HG03108 (cell line): ENCODE measurements at regions not wholly inside any gene's neighbourhood (a gene's known extent, or its start where the extent isn't known, plus 50 kb on each side); places are given as distances from the start of the nearest gene placed in this dataset.
A peak's percentile ranks its signal among the peaks of the same experiment; 100 is the strongest.
"Not testable (repeated sequence)": the region's sequence is repeated elsewhere in the genome, so short reads cannot be mapped to it uniquely, and the experiment has no call there.

Source experiments
- ATAC-seq: cut with Tn5 transposase; IDR thresholded peaks from one replicate; pipeline ENCODE4 v1.9.1; 2021; ENCODE audit warnings: moderate library complexity; ENCODE audit not compliant: unreplicated experiment

DNA sequence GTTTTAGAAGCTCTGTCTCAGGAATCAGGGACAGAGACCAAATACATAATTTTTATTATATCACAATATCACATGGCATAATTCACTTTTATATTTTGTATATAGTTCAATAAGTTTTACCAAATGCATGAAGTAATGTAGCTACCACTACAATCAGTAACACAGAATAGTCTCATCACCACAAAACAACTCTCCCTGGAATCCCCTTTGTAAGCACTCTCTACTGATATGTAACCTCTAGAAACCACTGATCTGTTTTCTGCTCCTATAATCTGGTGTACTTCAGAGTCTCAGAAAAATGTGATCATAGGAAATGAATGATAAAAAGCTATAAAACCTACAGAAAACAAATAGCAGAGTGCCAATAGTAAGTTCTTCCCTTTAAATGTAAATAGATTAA is 1465.9 kb downstream of the SPATA31A7 start:
- ATAC-seq = not testable (repeated sequence)

DNA sequence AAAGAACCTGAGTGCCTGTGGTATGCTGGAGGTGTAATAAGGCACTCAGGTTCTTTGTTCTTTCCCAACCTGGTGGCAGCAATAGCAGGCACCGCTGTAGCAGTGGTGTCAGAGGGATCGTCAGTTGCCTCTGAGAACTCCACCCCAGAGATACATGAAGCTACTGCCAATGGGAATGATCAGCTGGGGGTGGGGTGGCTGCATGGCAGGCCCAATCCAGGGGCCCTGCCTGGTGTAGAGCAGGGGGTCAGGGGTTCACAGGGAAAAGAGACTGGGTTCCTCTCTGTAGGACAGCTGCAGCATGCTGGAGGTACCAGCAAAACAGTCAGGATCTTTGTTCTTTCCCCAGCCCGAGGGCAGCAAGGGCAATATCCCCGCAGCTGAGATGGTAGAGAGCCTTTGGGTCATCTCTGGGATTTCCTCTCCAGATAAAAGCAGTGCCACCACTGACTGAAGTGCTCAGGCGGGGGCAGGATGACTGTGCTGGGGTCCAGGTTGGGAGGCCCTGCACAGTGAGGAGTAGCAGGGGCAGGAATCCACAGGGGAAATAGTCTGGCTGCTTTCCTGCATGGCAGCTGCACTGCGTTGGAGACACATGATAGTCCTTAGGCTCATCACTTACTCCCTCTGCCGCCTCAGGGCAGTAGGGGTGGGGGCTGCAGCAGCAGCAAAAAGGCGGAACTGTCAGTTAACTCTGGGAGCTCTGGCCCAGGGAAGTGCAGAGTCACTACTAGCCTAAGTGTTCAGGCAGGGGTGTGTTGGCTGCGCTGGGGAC is 1473.1 kb downstream of the SPATA31A7 start:
- ATAC-seq = not testable (repeated sequence)

DNA sequence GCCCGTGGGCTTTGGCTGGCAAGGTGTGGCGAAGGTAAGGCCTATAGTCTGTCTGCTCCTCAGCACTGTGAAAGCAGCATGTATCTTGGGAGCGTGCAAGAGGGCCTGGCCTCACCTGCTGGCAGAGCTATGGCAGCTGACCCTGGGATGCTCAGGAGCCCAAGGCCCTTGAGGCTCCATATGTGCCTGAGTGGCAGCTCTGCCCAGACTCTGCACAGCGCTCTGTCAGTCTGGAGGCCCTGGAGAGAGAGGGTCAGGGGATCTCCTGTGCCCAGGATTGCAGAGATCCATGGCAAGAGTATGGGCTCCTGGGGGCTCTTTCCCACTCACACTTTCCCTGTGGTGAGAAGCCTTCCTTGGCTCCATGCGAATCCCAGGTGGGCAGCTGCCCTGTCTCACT is 1473.7 kb downstream of the SPATA31A7 start:
- ATAC-seq = not testable (repeated sequence)

DNA sequence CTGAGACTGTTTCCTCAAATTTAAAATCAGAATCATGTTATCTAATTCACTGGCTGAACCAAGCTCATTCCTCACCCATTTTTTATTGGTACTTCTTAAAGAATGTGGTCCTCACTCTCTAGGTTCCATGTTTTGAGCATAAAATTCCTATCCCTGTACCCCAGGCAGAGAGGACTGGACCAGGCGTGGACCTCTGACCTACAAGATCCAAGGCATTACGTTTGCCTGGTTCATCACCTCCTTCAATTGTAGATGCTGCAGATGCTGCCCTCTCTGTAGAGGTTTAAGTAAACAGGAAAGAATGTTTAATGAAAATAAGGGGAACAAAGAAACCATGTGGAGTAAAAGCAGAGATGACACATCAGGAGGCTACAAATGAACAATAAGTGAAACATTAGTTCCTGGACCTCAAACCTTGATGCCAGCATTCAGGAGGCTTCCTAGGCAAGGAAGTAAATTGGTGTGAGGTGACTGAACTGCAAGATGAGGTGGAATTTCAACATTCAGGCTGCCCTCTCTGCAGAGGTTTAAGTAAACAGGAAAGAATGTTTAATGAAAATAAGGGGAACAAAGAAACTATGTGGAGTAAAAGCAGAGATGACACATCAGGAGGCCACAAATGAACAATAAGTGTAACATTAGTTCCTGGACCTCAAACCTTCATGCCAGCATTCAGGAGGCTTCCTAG is 1477.4 kb downstream of the SPATA31A7 start:
- ATAC-seq = not testable (repeated sequence)

DNA sequence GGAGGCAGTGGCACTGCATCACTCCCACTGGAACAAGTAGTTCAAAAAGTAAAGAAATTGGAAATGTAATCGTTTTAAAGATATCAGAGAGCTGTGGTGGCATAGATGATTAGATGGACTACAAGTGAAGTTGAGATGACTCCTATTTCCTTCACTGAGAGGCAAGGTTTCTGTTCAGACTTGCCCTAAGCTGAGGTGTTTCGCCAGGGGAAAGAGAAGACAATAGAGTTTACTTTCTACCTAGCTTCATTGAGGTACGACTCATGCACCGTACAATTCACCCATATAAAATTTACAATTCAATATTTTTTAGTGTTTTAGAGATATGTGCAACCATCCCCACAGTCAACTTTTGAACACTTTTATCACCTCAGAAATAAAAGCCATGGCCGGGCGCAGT is 1487.2 kb downstream of the SPATA31A7 start:
- ATAC-seq = not testable (repeated sequence)

DNA sequence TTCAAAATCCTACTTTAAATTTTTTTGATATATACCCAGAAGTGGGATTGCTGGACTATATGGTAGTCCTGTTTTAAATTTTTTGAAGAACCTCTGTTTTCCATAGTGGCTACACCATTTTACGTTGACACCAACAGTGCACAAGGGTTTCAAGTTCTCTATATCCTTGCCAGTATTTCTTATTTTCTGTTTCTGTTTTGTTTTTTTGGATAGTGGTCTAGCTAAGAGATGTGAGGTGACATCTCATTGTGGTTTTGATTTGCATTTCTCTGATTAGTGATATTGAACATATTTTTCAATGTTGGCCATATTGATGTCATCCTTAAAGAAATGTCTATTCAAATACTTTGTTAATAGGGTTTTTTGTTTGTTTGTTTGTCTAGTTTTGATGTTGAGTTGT is 1488.5 kb downstream of the SPATA31A7 start:
- peak; percentile 48 for ATAC-seq

DNA sequence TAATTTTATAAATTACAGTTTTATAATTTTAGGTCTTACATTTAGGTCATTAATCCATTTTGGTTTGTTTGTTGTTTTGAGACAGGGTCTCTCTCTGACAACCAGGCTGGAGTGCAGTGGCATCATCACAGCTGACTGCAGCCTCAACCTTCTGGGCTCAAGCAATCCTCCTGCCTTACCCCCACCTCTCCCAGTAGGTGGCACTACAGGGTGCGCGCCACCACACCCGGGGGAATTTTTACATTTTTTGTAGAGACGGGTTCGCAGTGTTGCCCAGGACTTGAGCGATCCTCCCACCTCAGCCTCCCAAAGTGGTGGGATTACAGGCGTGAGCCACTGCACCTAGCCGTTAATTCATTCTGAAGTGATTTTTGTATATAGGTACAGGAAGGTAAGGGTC is 1489.2 kb downstream of the SPATA31A7 start:
- not testable (repeated sequence) for ATAC-seq

DNA sequence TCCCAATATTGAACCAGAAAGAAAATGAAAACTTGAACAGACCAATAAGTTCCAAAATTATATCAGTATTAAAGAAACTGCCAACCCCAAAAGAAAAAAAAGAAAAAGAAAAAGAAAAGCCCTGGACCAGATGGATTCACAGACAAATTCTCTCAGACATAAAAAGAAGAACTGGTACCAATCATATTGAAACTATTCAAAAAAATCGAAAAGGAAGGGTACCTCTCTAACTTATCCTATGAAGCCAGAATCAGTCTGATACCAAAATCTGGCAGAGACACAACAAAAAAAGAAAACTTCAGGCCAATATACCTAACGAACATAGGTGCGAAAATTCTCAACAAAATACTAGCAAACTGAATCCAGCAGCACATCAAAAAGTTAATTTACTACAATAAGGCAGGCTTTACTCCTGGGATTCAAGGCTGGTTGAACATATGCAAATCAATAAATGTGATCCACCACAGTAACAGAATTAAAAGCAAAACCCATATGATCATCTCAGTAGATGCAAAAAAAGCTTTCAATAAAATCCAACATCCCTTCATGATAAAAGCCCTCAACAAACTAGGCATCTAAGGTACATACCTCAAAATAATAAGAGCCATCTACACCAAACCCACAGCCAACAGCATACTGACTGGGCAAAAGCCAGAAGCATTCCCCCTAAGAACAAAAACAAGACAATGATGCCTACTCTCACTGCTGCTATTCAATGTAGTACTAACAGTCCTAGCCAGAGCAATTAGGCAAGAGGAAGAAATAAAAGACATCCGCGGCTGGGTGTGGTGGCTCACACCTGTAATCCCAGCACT is 1495.2 kb downstream of the SPATA31A7 start:
- not testable (repeated sequence) for ATAC-seq

DNA sequence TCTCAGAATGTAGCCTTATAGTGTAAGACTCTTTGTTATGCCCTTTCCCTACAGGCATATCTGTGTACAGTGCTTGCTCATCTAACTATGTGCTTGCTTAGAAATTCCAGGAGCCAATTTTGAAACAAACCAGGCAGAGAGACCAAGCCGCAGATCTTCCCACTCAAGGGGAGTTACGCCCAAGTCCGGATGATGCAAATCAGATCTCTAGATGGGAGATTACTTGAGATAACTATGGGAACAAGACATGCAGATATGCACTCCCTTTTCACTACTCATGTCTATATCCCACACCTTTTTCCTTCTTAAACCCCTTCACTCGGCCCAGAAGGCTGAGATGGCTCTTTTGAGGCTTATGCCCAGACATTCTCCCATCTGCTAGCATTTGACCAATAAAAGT is 1496.5 kb downstream of the SPATA31A7 start:
- ATAC-seq = not testable (repeated sequence)

DNA sequence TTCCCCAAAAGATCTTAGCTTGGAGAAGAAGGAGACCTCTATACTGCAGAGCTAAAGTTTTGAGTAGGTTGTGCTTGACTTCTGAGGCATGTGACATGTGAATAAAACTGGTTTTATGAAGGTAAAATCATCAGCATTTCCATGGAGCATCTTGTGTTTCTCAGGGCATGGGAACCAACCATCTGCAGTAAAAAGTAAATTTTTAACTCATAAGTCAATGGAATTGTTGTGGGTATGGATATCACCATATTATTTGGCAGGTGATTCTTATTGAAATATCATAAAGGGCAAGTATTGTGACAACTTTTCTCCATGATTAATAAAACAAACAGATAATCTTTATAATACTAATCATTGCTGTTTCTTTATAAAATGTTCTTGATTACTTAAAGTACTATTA is 1503.2 kb downstream of the SPATA31A7 start:
- ATAC-seq = not testable (repeated sequence)

DNA sequence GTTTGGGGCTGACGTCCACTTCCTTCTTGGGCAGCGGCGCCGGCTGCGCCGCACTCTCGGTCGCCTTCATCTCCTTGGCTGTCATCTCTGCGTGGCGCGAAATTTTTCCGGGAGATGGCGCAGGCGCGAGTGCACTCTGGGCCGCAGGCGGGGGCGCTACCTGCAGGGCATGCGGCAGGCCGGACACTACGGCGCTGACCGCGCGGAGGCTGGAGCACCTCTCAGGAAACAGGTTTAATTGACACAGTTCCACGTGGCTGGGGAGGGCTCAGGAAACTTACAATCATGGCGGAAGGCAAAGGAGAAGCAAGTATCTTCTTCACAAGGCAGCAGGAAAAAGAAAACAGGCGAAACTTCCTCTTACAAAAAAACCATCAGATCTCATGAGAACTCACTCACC is 1521.5 kb downstream of the SPATA31A7 start:
- not testable (repeated sequence) for ATAC-seq

DNA sequence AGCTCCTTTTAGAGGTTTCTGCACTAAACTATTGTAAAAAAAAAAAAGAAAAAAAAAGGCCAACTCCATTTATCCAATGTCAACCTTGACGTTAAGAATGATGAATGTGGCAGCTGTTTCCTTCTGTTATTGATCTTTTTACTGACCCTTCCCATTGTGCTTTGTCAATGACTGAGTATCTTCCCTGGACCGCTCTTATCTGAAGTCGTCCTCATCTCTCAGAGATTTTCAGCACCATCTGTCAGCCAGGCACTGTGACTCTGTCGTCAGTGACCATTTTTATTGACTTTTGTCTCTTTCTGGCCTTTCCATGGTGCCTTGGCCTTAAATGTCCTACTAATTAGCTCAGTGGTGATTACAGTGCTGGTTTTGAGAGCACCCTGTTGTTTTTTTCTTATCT is 1535.7 kb downstream of the SPATA31A7 start:
- ATAC-seq = not testable (repeated sequence)

DNA sequence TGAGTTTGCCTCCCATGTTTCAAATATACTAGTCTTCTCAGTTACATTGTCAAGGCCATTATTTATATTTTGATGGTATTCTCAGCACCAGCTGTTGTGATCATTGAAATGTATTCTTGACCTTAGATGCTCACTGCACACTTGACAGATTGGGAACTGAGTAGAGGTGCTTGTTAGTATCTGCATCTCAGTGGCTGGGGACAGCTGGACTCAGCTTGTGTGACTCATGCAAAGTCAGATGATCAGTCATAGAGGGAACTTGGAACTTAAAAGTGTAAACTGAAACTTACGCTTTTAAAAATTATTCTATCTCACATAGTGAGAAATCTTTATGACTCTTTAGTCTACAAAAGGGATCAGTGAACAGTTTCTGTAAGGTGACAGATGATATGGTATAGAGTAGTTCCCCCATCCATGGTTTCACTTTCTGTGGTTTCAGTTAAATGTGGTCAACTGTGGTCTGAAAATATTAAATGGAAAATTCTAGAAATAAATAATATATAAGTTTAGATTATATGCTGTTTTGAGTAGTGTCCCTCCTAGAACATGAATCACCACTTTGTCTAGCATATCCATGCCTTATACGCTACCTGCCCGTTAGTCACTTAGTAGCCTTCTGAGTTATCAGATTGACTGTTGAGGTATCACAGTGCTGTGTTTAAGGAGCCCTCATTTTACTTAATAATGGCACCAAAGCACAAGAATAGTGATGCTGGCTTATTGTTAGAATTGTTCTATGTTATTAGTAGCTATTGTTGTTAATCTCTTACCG is 1540.6 kb downstream of the SPATA31A7 start:
- ATAC-seq = peak; percentile 96

DNA sequence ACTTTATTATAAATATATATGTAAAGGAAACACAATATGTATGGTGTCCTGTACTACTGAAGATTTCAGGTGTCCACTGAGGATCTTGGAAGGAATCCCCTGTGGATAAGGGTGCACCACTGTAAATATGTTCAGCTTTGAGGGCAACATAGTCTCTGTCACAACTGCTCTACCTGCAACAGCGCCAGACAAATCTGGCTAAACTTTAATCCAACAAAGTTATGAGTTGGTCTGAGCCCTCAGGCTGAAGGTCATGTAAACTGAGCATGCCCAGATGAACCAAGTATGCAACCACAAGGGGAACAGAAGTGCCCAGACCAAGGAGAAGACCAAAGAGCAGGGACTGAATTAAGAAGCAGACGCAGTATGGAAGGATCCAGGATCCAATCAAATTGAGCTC is 1541.2 kb downstream of the SPATA31A7 start:
- ATAC-seq = not testable (repeated sequence)

DNA sequence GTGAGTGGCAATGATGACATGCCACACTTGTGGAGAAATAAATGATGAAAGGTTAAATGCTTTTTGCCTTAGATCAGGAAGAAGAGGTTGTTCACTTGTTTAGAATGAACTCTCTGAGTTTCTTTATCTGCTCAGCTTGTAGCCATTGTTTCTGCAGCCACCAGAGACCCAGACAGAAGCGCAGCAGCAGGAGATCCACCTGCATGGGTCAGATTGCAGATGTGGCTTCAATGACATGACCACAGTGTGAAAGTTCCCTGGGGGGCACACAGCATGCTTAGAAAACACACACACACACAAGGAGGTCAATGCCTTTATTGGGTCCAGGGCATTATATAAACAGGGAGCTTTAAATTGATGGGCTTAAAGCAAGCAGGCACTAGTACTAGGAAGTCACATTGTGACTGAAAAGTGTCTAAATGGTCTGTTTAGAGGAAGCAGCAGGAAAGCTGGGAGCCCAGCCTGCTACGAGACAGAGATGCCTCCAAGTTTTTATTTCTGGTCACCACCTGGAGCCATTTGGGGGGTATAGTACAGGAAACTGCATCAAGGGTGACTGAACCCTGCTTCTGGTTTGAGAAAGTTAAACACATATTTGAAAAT is 1547.3 kb downstream of the SPATA31A7 start:
- ATAC-seq = not testable (repeated sequence)

DNA sequence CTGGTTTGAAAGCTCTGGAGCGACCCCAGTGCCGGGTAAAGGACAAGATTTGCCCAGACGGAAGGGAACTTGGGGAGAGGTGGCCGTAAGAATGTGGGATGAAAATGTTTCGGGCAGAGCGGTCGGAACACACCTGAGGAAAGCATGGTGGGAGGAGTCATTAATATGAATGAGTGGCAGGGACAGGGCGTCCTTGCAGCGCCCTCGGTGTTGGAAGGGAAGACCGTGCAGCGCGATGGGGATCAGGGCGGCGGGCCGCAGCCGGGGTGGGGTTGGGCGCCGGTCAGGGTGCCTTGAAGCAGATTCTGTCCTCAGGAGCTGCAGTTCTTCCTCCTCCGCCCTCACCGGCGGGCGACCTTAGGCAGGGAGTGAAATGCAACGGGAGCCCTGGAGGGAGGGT is 1548.1 kb downstream of the SPATA31A7 start:
- not testable (repeated sequence) for ATAC-seq

DNA sequence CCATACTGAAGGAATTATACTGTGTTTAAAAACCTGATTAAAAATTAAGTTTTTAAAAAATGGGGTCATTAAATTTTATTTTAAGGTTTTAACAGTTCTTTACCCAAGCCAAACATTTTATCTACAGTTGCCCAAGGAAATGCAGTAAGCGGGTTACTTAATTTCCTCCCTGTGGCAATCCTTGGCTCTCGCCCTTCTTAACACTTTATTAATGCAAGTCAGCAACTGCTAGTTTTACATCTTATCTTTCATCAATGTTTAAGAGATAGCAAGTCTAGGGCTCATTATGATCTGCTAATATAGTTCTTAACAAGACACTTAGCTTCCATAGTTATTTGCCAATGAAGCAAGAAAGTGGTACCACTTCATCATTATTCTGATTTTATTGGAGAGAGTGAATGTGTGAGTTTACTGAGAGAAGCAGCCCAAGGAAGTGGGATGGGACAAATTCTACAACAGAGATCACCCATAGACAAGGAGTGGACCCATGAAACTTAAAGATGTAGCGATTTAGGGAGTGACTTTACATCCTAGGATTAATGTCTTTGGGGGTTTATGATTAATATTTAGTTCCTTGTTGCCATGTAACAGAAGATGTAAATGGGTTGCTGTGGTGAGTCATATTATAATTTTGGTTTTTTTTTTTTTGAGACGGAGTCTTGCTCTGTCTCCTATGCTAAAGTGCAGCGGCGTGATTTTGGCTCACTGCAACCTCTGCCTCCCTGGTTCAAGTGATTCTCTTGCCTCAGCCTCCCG is 1556.1 kb downstream of the SPATA31A7 start:
- ATAC-seq = not testable (repeated sequence)
